ENCODE measurements at regions not wholly inside any gene's neighbourhood (a gene's known extent, or its start where the extent isn't known, plus 50 kb on each side); places are given as distances from the start of the nearest gene placed in this dataset.
"Not testable (repeated sequence)": the region's sequence is repeated elsewhere in the genome, so short reads cannot be mapped to it uniquely, and the experiment has no call there.

DNA sequence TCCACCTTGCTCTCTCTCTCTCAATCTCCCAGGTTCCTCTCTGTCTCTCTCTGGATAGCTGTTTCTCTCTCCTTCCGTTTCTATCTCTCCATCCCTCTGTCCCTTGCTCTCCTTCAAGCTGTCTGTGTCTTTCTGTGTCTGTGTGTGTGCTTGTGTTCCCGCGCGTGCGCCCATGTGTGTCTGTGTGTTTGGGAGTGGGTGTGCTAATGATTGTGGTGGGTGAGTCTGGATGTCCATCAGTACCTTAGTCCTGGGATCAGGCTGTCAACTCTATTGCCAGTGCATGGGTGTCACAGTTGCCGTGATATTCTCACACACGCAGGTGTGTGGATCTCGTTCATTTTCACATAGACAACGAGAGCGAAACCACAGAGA, 1380.6 kb upstream of the DEFB115 start:
- Mint-ChIP-seq H3K9me3 (ENCODE audit: unreplicated experiment) (peaks cover 39% of the 10 kb centered on the region), H3K4me3 (ENCODE audit: unreplicated experiment) (no peak overlapping the region), H3K27me3 (ENCODE audit: insufficient read depth, unreplicated experiment) (no peaks in the 10 kb centered on the region), H3K36me3 (ENCODE audit: insufficient read depth, unreplicated experiment) (no peaks in the 10 kb centered on the region), H3K27ac (ENCODE audit: unreplicated experiment) (no peak overlapping the region), H3K4me1 (ENCODE audit: low read depth, unreplicated experiment) (no peaks in the 10 kb centered on the region)
- CTCF ChIA-PET, result no interaction called here
- H3K4me1 ChIP-seq, result peaks cover 7% of the 10 kb centered on the region
- no peak for DNase-seq
- POLR2A ChIA-PET, result no interaction called here
- no peak overlapping the region for H3K4me3 ChIP-seq (ENCODE audit: low read depth, low read length)
- TF ChIP-seq CTCF (IDR thresholded peaks at IDR 0.05; ENCODE audit: insufficient read depth in 1 of 2, low read depth in 1 of 2, low read length in 1 of 2, severe bottlenecking in 1 of 2, unreplicated experiment in 1 of 2), result no peak
- no peaks in the 10 kb centered on the region for H3K36me3 ChIP-seq (ENCODE audit: control insufficient read depth, insufficient read depth, low read length)
- no peaks in the 10 kb centered on the region for H3K27me3 ChIP-seq (replicated peaks; ENCODE audit: control insufficient read depth, insufficient read depth, low read length)
- BruUV-seq (replicated peaks), result no TSS peak
- intact Hi-C loops (cut with micrococcal nuclease; ENCODE audit: unreplicated experiment), result no loop called here
- peaks cover 25% of the 10 kb centered on the region for H3K9me3 ChIP-seq

- H3K27me3 ChIP-seq (replicated peaks; ENCODE audit: control insufficient read depth, insufficient read depth, low read length); H3K27me3 Mint-ChIP-seq (ENCODE audit: insufficient read depth, unreplicated experiment); BruUV-seq (replicated peaks); H3K4me1 ChIP-seq; CTCF ChIA-PET; H3K4me3 ChIP-seq (ENCODE audit: low read depth, low read length); H3K36me3 Mint-ChIP-seq (ENCODE audit: insufficient read depth, unreplicated experiment); H3K36me3 ChIP-seq (ENCODE audit: control insufficient read depth, insufficient read depth, low read length); POLR2A ChIA-PET; H3K4me1 Mint-ChIP-seq (ENCODE audit: low read depth, unreplicated experiment); intact Hi-C loops (cut with micrococcal nuclease; ENCODE audit: unreplicated experiment); H3K4me3 Mint-ChIP-seq (ENCODE audit: unreplicated experiment): not testable (repeated sequence)
- DNase-seq, result peak in 1 of 2 experiments; percentile 34
- peak overlapping the region; percentile 11 for H3K27ac Mint-ChIP-seq (ENCODE audit: unreplicated experiment)
- H3K9me3 Mint-ChIP-seq (ENCODE audit: unreplicated experiment), result peaks cover 46% of the 10 kb centered on the region
- H3K9me3 ChIP-seq, result peaks cover 24% of the 10 kb centered on the region
Observed at GRCh38 chr20:29877411-29878280, 1379.8 kb upstream of the DEFB115 start.

DNA sequence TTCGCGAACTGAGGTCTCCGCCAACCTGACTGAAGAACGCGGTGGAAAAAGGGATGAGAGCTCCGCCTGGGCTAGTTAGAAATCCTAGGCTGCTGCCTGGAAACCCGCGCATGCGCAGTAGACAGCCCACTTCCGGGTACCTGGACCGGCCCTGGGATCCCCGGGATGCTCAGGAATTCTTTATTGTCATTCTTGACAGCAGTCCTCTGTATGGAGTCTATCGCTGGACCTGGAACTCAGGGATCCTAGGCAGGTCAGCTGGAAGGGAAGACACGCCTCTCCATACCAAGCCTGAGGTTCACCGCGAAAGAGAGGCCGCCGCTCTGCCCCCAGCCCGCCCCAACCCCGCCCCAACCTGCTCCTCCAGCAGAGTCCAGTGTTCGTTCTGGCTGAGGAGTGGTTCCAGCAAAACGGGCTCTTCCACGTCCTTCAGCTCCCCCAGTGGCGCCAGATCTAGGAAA, 1379.2 kb upstream of the DEFB115 start:
- intact Hi-C loops (cut with micrococcal nuclease; ENCODE audit: unreplicated experiment), result no loop called here
- H3K4me3 ChIP-seq (ENCODE audit: low read depth, low read length), result no peak overlapping the region

More for the DNA sequence above, 1379.2 kb upstream of the DEFB115 start:
- Mint-ChIP-seq H3K27ac (ENCODE audit: unreplicated experiment) (peak overlapping the region; percentile 11), H3K9me3 (ENCODE audit: unreplicated experiment) (peaks cover 46% of the 10 kb centered on the region), H3K27me3 (ENCODE audit: insufficient read depth, unreplicated experiment) (no peaks in the 10 kb centered on the region), H3K4me1 (ENCODE audit: low read depth, unreplicated experiment) (peaks cover 6% of the 10 kb centered on the region), H3K4me3 (ENCODE audit: unreplicated experiment) (no peak overlapping the region), H3K36me3 (ENCODE audit: insufficient read depth, unreplicated experiment) (no peaks in the 10 kb centered on the region)
- ChIA-PET CTCF (no interaction called here), POLR2A (no interaction called here)
- Histone ChIP-seq H3K27me3 (replicated peaks; ENCODE audit: control insufficient read depth, insufficient read depth, low read length) (no peaks in the 10 kb centered on the region), H3K9me3 (peaks cover 21% of the 10 kb centered on the region), H3K4me1 (peaks cover 8% of the 10 kb centered on the region), H3K36me3 (ENCODE audit: control insufficient read depth, insufficient read depth, low read length) (no peaks in the 10 kb centered on the region)
- DNase-seq, result peak in 1 of 2 experiments; percentile 37
- BruUV-seq (replicated peaks), result no TSS peak
- no peak for TF ChIP-seq CTCF (IDR thresholded peaks at IDR 0.05; ENCODE audit: insufficient read depth in 1 of 2, low read depth in 1 of 2, low read length in 1 of 2, severe bottlenecking in 1 of 2, unreplicated experiment in 1 of 2)

All from Caco-2 (cell line).